Parathyroid adenoma (tissue), 2 donors: ENCODE measurements at regions not wholly inside any gene's neighbourhood (a gene's known extent, or its start where the extent isn't known, plus 50 kb on each side); places are given as distances from the start of the nearest gene placed in this dataset.

Experiments used
- H2AFZ ChIP-seq: fragments of 300-600 bp; sonication (generic); one replicate; pipeline ENCODE4 v1.7.0; 2017; ENCODE audit warnings: antibody characterized with exemption, mild to moderate bottlenecking
- H3K27ac ChIP-seq: fragments of 300-600 bp; sonication (generic); one replicate; pipeline ENCODE4 v1.7.0; 2017
- H3K27me3 ChIP-seq: fragments of 300-600 bp; sonication (generic); one replicate; pipeline ENCODE4 v1.7.0; 2017; ENCODE audit warnings: low read length; ENCODE audit not compliant: control insufficient read depth, insufficient read depth
- H3K36me3 ChIP-seq: fragments of 300-600 bp; sonication (generic); one replicate; pipeline ENCODE4 v1.7.0; 2017; ENCODE audit warnings: low read length; ENCODE audit not compliant: control insufficient read depth, insufficient read depth
- H3K4me1 ChIP-seq: fragments of 300-600 bp; sonication (generic); one replicate; pipeline ENCODE4 v1.7.0; 2017; ENCODE audit warnings: control low read depth
- H3K4me2 ChIP-seq: fragments of 300-600 bp; sonication (generic); one replicate; pipeline ENCODE4 v1.7.0; 2017; ENCODE audit warnings: low read length
- H3K4me3 ChIP-seq: fragments of 300-600 bp; sonication (generic); one replicate; pipeline ENCODE4 v1.7.0; 2017; ENCODE audit warnings: low read depth, low read length
- H3K79me2 ChIP-seq: fragments of 300-600 bp; sonication (generic); one replicate; pipeline ENCODE4 v1.7.0; 2017; ENCODE audit warnings: control low read depth
- H3K9ac ChIP-seq: fragments of 300-600 bp; sonication (generic); one replicate; pipeline ENCODE4 v1.7.0; 2017; ENCODE audit warnings: mild to moderate bottlenecking
- H3K9me3 ChIP-seq: fragments of 300-600 bp; sonication (generic); one replicate; pipeline ENCODE4 v1.7.0; 2017; ENCODE audit warnings: low read length; ENCODE audit not compliant: control insufficient read depth
- CTCF ChIP-seq: fragments of 300-600 bp; sonication (generic); IDR thresholded peaks from one replicate; pipeline ENCODE4 v1.7.0; 2017; ENCODE audit warnings: antibody characterized with exemption, mild to moderate bottlenecking
- donor health status: primary hyperparathyroidism.

DNA sequence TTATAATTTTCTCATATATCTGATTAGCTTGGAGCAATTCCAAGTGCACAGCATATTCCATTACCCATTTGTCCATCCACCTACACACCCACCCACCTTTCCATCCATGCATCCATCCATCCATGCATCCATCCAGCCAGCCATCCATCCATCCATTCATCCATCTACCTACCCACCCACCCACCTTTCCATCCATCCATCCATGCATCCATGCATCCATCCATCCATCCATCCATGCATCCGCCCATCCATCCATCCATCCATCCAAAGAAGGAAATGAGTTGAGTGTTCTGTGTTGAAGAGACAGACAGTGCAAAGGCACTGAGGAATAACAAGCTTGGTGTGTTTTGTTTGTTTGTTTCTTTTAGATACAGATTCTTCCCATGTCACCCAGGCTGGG lies 78.7 kb upstream of the FAM20A start:
- peaks cover 2% of the 10 kb centered on the region for H3K4me1 ChIP-seq
- H3K36me3 ChIP-seq: no peaks in the 10 kb centered on the region
- H3K9ac ChIP-seq: no peak overlapping the region
- H3K27ac ChIP-seq: no peak overlapping the region
- H3K27me3 ChIP-seq: no peaks in the 10 kb centered on the region
- H3K79me2 ChIP-seq: no peaks in the 10 kb centered on the region
- TF ChIP-seq CTCF: no peak
- no peak overlapping the region for H2AFZ ChIP-seq
- no peak overlapping the region for H3K4me3 ChIP-seq
- no peak overlapping the region for H3K4me2 ChIP-seq
- no peaks in the 10 kb centered on the region for H3K9me3 ChIP-seq

DNA sequence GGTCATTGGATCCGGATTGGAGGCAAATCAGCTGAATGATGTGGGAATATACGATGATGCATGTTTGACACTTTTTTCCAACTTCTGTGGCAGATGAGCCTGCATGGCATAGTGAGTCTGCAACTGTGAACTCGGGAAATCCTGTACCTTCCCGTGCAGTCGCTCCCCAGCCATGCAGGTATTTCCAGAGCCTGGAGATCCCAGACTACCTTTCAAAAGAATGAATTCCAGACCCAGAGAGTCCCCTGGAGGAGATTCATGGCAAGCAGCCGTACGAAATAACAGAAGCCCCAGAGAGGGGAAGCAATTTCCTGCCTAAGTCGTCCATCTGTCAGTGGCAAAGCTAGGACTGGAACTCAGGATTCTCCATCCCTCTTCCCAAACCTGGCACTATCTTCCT lies 75.7 kb upstream of the FAM20A start:
- no peaks in the 10 kb centered on the region for H3K79me2 ChIP-seq
- no peaks in the 10 kb centered on the region for H3K4me1 ChIP-seq
- no peaks in the 10 kb centered on the region for H3K9me3 ChIP-seq
- no peak overlapping the region for H3K27ac ChIP-seq
- no peak for TF ChIP-seq CTCF
- no peaks in the 10 kb centered on the region for H3K27me3 ChIP-seq
- H3K36me3 ChIP-seq: no peaks in the 10 kb centered on the region
- no peak overlapping the region for H3K4me2 ChIP-seq
- H3K9ac ChIP-seq: no peak overlapping the region
- no peak overlapping the region for H3K4me3 ChIP-seq
- no peak overlapping the region for H2AFZ ChIP-seq

GRCh38 chr17:68675723-68676122 lies 74.6 kb upstream of the FAM20A start:
- H3K79me2 ChIP-seq: no peaks in the 10 kb centered on the region
- H2AFZ ChIP-seq: no peak overlapping the region
- H3K9me3 ChIP-seq: no peaks in the 10 kb centered on the region
- no peak overlapping the region for H3K4me2 ChIP-seq
- H3K36me3 ChIP-seq: no peaks in the 10 kb centered on the region
- H3K4me1 ChIP-seq: no peaks in the 10 kb centered on the region
- no peak overlapping the region for H3K9ac ChIP-seq
- no peak overlapping the region for H3K4me3 ChIP-seq
- no peak for TF ChIP-seq CTCF
- no peak overlapping the region for H3K27ac ChIP-seq
- no peaks in the 10 kb centered on the region for H3K27me3 ChIP-seq

GRCh38 chr17:68674029-68674925 lies 73.1 kb upstream of the FAM20A start:
- Histone ChIP-seq H3K36me3 (no peaks in the 10 kb centered on the region), H2AFZ (no peak overlapping the region), H3K9me3 (no peaks in the 10 kb centered on the region), H3K4me2 (no peak overlapping the region), H3K27me3 (no peaks in the 10 kb centered on the region), H3K4me3 (peak overlapping the region; percentile 23), H3K79me2 (no peaks in the 10 kb centered on the region), H3K9ac (no peak overlapping the region), H3K4me1 (no peaks in the 10 kb centered on the region), H3K27ac (no peak overlapping the region)
- TF ChIP-seq CTCF: no peak
